H7 (cell line): ENCODE measurements at regions not wholly inside any gene's neighbourhood (a gene's known extent, or its start where the extent isn't known, plus 50 kb on each side); places are given as distances from the start of the nearest gene placed in this dataset.

Experiments
- DNase-seq: peaks from one replicate; pipeline ENCODE4 v3.0.0; 2012
- H3K27me3 ChIP-seq: 2 replicates; pipeline ENCODE4 v1.6.0; 2011; ENCODE audit warnings: mild to moderate bottlenecking, low read length; ENCODE audit not compliant: control insufficient read depth, insufficient read depth
- H3K36me3 ChIP-seq: replicated peaks from 2 replicates; pipeline ENCODE4 v1.5.1; 2011; ENCODE audit warnings: low read length; ENCODE audit not compliant: control insufficient read depth, insufficient read depth
- H3K4me3 ChIP-seq: 2 replicates; pipeline ENCODE4 v1.5.1; 2011; ENCODE audit warnings: low read depth, mild to moderate bottlenecking, control low read depth, low read length, moderate library complexity; ENCODE audit not compliant: insufficient read depth

GRCh38 chr1:177340601-177341067 is 169.9 kb downstream of the BRINP2 start:
- H3K36me3 ChIP-seq, result no peaks in the 10 kb centered on the region
- no peak overlapping the region for H3K4me3 ChIP-seq
- DNase-seq, result no peak
- no peaks in the 10 kb centered on the region; the same call in 1 of the 2 replicates for H3K27me3 ChIP-seq

- no peaks in the 10 kb centered on the region for H3K36me3 ChIP-seq
- H3K4me3 ChIP-seq, result no peak overlapping the region
- H3K27me3 ChIP-seq, result no peaks in the 10 kb centered on the region; the same call in 1 of the 2 replicates
- DNase-seq, result no peak
Measured at GRCh38 chr1:177338376-177338775, 167.6 kb downstream of the BRINP2 start.

DNA sequence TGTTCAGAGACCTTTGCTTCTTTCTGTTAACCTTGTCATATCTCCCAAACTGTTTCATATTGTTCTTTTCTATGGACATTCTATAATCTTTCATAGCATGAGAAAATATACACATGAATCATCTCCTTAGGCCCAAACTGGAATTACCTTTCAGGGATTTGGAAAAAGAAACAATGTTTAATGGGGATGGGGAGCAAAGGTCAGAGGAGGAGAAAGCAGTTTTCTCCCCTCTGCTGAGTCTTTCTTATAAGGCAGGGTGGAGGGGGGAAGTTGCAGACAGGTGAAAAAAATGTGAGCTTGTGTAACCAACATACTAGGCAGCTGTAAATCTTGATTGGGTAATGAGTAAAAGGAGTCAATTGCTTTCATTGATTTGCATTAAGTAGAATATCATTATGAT is 164.1 kb downstream of the BRINP2 start:
- Histone ChIP-seq H3K4me3 (no peak overlapping the region), H3K27me3 (no peaks in the 10 kb centered on the region), H3K36me3 (no peaks in the 10 kb centered on the region)
- no peak for DNase-seq

- Histone ChIP-seq H3K27me3 (no peaks in the 10 kb centered on the region), H3K36me3 (no peaks in the 10 kb centered on the region), H3K4me3 (no peak overlapping the region)
- DNase-seq, result no peak
Measured at GRCh38 chr1:177333936-177334595, 163.3 kb downstream of the BRINP2 start.
